Kidney (tissue), 13 donors: ENCODE measurements at regions not wholly inside any gene's neighbourhood (a gene's known extent, or its start where the extent isn't known, plus 50 kb on each side); places are given as distances from the start of the nearest gene placed in this dataset.
A peak's percentile ranks its signal among the peaks of the same experiment; 100 is the strongest.

Source experiments
- DNase-seq, 5 donors: peaks; one replicate each; pipeline ENCODE4 v3.0.0-alpha.2; 2013 to 2020
- FAIRE-seq: peaks from 2 replicates; lab custom pipeline; 2012; peaks lifted over from hg19 to GRCh38; lab: Jason Lieb, UNC
- H3K27ac ChIP-seq, 2 donors: one replicate each; pipeline ENCODE4 v1.7.0; 2013; ENCODE audit warnings: low read depth in 2 of 2, low read length in 2 of 2, inconsistent platforms in 1 of 2
- H3K27me3 ChIP-seq: one replicate; pipeline ENCODE4 v1.7.1; 2013; ENCODE audit warnings: low read length, inconsistent platforms; ENCODE audit not compliant: control insufficient read depth, insufficient read depth
- H3K36me3 ChIP-seq, 3 donors: one replicate each; pipeline versions ENCODE4 v1.7.0 to v1.7.1; 2013; ENCODE audit warnings: low read length in 3 of 3, control low read depth in 1 of 3, inconsistent platforms in 1 of 3; ENCODE audit not compliant: insufficient read depth in 3 of 3, control insufficient read depth in 2 of 3
- H3K4me1 ChIP-seq, 3 donors: one replicate each; pipeline versions ENCODE4 v1.7.0 to v1.7.1; 2013; ENCODE audit warnings: low read length in 3 of 3, inconsistent platforms in 1 of 3, low read depth in 1 of 3; ENCODE audit not compliant: control insufficient read depth in 2 of 3, insufficient read depth in 2 of 3
- H3K4me3 ChIP-seq, 3 donors: one replicate each; pipeline versions ENCODE4 v1.7.0 to v1.8.1; 2013; ENCODE audit warnings: low read length in 3 of 3, control low read depth in 1 of 3, inconsistent platforms in 1 of 3
- H3K9ac ChIP-seq, 3 donors: one replicate each; pipeline versions ENCODE4 v1.7.0 to v1.7.1; 2013; ENCODE audit warnings: low read length in 3 of 3, control low read depth in 1 of 3, inconsistent platforms in 1 of 3
- H3K9me3 ChIP-seq, 3 donors: one replicate each; pipeline versions ENCODE4 v1.7.0 to v1.7.1; 2013; ENCODE audit warnings: low read length in 3 of 3, control low read depth in 1 of 3, inconsistent platforms in 1 of 3; ENCODE audit not compliant: control insufficient read depth in 2 of 3, insufficient read depth in 1 of 3
- intact Hi-C: fragments of 100-400 bp; cut with DNase I; formaldehyde crosslinking; loops from one replicate; pipeline ENCODE4 v1.11.1; 2022
- TF ChIP-seq, protein P1 (sequence below): IDR thresholded peaks from 3 replicates; pipeline ENCODE4 v1.5.1; 2012; ENCODE audit warnings: mild to moderate bottlenecking, moderate library complexity, borderline replicate concordance; ENCODE audit not compliant: insufficient read depth; ENCODE audit errors: extremely low read depth
- donor health status: control.
- donor health status: control.
- donor health status: control.
- donor health status: control.
- donor health status: control.
- donor health status: DM: yes; HTN: yes; CAD: no.
- donor health status: Normal renal cell carcinoma (clear cell type).

DNA sequence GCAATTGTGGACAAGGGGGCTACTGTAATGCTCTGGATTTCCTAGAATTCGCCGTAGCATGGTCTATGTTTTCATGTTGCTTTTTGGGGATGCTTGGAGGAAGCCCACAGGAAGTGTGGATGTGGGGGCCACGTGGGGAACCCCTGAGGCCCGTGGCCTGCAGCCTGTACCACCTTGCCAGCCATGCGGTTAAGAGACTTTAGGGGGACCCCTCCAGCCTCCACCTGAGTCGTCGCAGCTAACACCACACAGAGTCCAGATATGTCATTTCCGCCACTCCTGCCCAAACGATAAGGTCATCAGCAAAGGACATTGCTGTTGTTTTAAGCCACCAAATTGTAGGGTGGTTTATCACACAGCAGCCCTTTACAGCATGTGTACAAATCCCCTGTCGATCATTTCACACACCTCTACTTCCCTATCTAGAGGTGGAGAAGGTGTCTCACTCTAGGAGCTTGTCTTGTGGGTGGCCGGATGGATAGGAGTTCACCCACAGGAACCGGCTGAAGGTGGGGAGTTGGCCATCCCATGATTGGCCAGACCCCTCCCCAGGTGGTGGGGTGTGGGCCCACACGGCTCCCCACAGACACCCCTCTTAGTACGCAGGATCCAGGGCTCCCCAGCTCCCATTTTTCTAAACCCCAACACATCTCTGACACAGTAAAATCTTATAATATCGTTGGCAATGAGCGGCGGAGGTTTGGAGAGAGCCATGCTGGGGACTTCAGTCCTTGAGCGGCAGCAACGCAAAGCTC lies 226.7 kb downstream of the TEX29 start:
- Histone ChIP-seq H3K4me3 (no peak overlapping the region), H3K9ac (no peak overlapping the region), H3K4me1 (no peaks in the 10 kb centered on the region), H3K36me3 (no peaks in the 10 kb centered on the region), H3K9me3 (peaks cover 0 to 4% (median 0%) of the 10 kb centered on the region in 3 donors), H3K27ac (no peak overlapping the region), H3K27me3 (peaks cover 5% of the 10 kb centered on the region)
- TF ChIP-seq, protein P1, sequence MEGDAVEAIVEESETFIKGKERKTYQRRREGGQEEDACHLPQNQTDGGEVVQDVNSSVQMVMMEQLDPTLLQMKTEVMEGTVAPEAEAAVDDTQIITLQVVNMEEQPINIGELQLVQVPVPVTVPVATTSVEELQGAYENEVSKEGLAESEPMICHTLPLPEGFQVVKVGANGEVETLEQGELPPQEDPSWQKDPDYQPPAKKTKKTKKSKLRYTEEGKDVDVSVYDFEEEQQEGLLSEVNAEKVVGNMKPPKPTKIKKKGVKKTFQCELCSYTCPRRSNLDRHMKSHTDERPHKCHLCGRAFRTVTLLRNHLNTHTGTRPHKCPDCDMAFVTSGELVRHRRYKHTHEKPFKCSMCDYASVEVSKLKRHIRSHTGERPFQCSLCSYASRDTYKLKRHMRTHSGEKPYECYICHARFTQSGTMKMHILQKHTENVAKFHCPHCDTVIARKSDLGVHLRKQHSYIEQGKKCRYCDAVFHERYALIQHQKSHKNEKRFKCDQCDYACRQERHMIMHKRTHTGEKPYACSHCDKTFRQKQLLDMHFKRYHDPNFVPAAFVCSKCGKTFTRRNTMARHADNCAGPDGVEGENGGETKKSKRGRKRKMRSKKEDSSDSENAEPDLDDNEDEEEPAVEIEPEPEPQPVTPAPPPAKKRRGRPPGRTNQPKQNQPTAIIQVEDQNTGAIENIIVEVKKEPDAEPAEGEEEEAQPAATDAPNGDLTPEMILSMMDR, result no peak
- FAIRE-seq, result no peak
- intact Hi-C loops, result no loop called here
- no peak for DNase-seq

DNA sequence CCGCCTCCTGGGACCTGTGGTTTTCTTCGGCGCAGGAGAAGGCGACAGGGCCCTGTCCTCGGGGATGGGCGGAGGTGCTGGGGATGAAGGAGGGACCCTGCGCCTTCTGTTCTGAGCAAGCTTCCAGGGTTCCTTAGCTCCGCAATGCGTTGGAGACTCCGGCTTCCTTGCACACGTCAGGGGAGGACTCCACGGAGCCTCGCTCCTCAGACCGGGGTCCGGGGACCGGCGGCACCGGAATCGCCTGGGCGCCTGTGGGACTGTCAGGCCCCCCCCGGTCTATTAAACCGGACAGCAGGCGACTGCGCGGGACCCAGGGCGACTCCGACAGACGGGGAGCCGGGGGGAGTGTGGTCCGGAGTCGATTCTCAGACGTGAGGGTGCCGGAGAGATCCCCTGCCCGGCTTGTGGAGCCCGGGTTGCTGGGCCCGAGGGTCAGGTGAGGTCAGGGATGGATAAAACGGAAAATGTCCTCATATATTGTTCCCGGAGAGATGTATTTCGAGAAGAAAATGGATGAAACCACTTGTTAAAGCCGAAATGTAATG lies 227.4 kb downstream of the TEX29 start:
- Histone ChIP-seq H3K36me3 (no peaks in the 10 kb centered on the region), H3K27me3 (peaks cover 5% of the 10 kb centered on the region), H3K9me3 (peaks cover 0 to 4% (median 0%) of the 10 kb centered on the region in 3 donors), H3K4me1 (no peaks in the 10 kb centered on the region), H3K4me3 (no peak overlapping the region), H3K27ac (no peak overlapping the region), H3K9ac (no peak overlapping the region)
- intact Hi-C loops, result no loop called here
- TF ChIP-seq, protein P1, result no peak
- peak in 1 of 5 donors; percentile 45 for DNase-seq
- FAIRE-seq, result no peak

DNA sequence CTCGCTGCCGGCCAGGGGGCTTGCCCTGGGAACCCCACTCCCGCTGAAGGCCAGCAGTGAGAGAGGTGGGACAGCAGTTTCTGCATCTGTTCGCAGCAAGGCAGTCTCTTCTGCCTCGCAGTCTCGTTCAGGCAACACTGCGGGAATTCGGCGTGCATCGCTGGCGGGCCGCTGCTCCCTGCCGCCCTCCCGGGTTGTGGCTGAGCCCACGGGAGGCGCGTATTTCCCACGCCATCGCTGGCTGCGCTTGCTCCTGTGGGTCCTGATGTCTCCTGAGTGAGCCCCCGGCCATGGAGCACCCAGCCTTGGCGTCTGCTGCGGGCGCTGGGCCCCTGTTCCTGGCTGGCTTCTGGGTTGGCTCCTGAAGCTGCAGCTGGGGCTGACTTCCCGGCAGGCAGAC lies 227.9 kb downstream of the TEX29 start:
- Histone ChIP-seq H3K27me3 (peaks cover 5% of the 10 kb centered on the region), H3K4me3 (no peak overlapping the region), H3K27ac (no peak overlapping the region), H3K9me3 (peaks cover 0 to 4% (median 0%) of the 10 kb centered on the region in 3 donors), H3K9ac (no peak overlapping the region), H3K36me3 (no peaks in the 10 kb centered on the region), H3K4me1 (no peaks in the 10 kb centered on the region)
- TF ChIP-seq, protein P1, result no peak
- DNase-seq (no peak), FAIRE-seq (no peak)
- intact Hi-C loops, result no loop called here
